ENCODE measurements at regions not wholly inside any gene's neighbourhood (a gene's known extent, or its start where the extent isn't known, plus 50 kb on each side); places are given as distances from the start of the nearest gene placed in this dataset.

DNA sequence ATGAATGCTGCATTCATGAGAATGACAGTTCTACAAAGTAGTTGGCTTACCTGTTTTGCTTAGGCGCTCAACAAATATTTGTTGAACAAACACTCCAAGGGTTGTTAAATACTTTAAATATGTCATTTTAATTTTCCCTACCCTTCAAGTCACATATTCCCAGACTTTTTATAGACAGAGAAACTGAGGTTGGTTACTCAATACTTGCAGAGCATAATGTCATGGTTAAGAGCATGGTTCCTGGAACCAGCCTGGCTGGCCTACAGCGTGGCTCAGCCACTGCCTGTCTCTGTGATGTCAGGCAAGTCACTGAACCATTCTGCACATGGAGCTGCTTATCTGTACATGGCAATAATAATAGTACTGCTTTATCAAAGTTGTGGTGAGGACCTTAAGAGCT is 120.0 kb upstream of the STK17B start:
- TF ChIP-seq EZH2phosphoT487 (IDR thresholded peaks at IDR 0.05; ENCODE audit: borderline replicate concordance, low read length) = no peak
- TF ChIP-seq, protein P1, sequence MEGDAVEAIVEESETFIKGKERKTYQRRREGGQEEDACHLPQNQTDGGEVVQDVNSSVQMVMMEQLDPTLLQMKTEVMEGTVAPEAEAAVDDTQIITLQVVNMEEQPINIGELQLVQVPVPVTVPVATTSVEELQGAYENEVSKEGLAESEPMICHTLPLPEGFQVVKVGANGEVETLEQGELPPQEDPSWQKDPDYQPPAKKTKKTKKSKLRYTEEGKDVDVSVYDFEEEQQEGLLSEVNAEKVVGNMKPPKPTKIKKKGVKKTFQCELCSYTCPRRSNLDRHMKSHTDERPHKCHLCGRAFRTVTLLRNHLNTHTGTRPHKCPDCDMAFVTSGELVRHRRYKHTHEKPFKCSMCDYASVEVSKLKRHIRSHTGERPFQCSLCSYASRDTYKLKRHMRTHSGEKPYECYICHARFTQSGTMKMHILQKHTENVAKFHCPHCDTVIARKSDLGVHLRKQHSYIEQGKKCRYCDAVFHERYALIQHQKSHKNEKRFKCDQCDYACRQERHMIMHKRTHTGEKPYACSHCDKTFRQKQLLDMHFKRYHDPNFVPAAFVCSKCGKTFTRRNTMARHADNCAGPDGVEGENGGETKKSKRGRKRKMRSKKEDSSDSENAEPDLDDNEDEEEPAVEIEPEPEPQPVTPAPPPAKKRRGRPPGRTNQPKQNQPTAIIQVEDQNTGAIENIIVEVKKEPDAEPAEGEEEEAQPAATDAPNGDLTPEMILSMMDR (IDR thresholded peaks at IDR 0.05; ENCODE audit: low read depth, low read length, poor library complexity, severe bottlenecking) = no peak

Data from DOHH2 (cell line).